ENCODE measurements at regions not wholly inside any gene's neighbourhood (a gene's known extent, or its start where the extent isn't known, plus 50 kb on each side); places are given as distances from the start of the nearest gene placed in this dataset.

- DNase-seq (ENCODE audit: low spot score), result no peak
These were observed 156.0 kb downstream of the KATNAL1 start for GRCh38 chr13:30151388-30151787.

DNA sequence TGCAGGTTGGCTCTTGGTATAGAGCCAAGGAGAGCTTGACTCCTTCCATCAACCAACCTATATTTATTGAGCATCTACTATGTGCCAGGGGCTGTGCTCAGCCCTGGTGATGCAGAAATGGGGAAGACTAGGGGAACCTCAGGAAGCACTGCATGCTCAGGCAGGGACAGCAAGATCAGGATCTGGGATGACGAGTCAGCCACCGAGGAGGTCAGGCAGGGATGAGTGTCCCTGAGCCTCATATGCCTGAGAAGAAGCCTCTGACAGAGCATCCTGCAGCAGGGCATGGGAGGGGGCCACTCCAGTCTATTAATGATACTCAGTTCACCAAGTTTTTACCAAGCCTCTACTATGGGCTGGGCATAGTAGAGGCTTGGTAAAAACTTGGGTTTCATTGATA, 158.1 kb downstream of the KATNAL1 start:
- DNase-seq (ENCODE audit: low spot score), result no peak

GRCh38 chr13:30148786-30149185, 158.6 kb downstream of the KATNAL1 start:
- DNase-seq (ENCODE audit: low spot score), result no peak

DNA sequence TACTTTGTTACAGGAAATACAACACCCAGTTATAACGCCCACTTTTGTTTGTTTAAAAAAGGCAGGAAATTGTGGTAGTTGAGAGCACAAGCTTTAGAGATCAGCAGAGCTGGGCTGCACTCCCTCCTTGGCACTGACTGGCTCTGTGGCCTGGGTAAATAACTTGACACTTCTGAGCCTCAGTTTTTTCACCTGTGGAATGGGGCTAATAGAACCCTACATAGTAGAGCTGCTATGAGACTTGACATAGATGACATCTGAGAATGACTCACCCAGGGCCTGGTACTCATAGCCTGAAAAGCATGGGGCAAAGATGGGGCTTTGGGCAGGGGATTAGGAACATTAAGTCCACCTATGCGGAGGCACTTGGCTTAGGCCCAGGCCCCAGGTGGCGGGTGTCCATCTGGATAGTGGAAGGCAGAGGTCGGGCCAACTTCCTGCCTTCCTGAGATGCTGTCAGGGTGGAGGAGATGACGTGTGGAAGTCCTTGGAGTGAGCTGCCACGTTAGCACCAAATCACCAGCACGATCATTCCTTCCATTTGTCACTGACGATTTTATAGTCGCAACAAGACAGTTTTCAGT, 159.1 kb downstream of the KATNAL1 start:
- DNase-seq (ENCODE audit: low spot score), result no peak

- DNase-seq (ENCODE audit: low spot score), result peak; percentile 60
These were observed 159.9 kb downstream of the KATNAL1 start for GRCh38 chr13:30147421-30147820.

DNA sequence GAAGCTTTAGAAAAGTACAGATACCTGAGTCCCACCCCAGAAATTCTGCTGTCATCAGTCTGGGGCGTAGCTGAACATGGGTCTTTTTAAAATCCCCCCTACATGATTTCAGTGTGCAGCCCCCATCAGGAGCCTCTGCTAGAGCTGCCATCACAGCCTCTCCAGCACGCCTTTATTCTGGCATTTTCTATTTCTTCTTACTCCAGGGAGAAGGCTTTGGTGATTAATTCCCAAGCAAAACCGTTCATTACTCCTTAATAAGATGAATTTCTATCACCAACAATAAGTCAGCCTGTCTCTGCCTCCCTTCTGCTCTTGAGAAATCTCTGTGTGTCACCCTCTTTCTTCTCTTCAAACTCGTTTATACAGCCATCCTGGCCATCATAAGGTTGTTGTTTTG, 160.3 kb downstream of the KATNAL1 start:
- DNase-seq (ENCODE audit: low spot score), result no peak

GRCh38 chr13:30145709-30146367, 161.5 kb downstream of the KATNAL1 start:
- no peak for DNase-seq (ENCODE audit: low spot score)

GRCh38 chr13:30143666-30144400, 163.5 kb downstream of the KATNAL1 start:
- peak; percentile 71 for DNase-seq (ENCODE audit: low spot score)

DNA sequence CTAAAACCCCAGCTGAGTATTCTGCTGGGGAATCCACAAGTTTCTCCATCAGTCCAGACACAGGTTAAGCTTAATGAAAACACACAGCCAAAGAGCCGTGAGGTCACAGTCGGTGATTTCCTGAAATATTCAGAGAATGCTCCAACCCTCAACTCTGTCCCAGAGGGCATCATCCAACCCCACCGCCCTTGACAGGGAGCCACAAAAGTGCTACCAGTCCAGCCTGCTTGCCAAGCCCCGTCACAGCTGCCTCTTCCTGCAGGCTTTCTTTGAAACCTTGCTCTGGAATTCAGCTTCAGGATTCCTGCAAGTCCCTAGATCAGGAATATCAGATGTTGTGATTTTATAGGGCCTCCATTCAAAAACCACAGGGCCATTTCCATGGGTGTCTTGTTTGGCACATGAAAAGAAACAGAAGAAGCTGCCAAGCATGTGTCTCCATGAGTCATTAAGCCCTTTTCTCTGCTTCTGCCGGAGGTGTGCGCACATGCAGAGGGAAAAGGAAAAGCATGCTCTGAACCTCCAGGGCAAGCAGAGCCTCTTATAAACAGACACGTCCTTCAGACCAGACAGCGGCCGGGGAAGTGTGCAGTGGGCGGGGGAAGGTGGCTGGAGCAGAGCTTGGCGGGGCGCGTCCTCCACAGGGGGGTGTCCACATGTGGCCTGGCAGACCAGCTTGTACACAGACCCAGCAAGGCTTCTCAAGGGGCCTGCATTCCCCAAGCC, 164.7 kb downstream of the KATNAL1 start:
- DNase-seq (ENCODE audit: low spot score), result no peak

- no peak for DNase-seq (ENCODE audit: low spot score)
These were observed 165.4 kb downstream of the KATNAL1 start for GRCh38 chr13:30141775-30142485.

- peak; percentile 55 for DNase-seq (ENCODE audit: low spot score)
These were observed 166.4 kb downstream of the KATNAL1 start for GRCh38 chr13:30140973-30141372.

- no peak for DNase-seq (ENCODE audit: low spot score)
These were observed 168.8 kb downstream of the KATNAL1 start for GRCh38 chr13:30138511-30138910.

DNA sequence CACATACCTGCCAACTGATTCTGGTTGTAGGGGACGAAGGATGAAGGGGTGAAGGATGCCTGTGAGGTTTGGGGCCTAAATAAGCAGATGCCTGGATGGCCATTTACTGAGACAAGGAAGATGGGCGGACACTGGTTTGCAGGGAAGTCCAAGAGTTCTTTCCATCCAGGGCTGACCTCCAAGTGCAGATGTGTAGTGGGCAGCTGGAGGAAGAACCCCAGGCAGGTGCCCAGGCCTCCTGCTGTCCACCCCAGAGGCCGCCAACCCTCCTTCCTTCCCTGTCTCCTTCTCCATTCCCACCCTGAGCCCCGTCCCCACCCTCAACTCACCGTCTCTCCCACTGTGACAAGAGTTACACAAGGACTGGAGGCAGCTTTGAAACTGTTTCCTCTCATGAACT, 171.5 kb downstream of the KATNAL1 start:
- DNase-seq (ENCODE audit: low spot score), result no peak

DNA sequence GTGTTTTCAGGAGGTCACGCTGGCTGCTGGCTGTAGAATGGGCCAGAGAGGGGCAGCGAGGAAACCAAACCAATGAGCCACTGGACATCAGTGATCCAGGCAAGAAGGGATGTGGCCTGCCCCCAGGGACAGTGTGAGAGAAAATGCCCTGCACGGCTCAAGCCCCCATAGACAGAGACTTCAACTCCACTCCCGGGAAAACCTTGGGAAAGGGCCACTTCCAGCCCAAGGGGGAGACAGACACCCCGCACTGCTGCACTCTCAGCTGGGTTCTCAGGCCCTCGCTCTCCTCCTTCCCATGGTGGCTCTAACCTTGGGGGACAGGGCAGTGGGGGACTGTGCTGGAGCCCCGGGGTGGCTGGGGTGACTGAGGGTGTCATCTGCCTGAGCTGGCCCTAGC, 172.0 kb downstream of the KATNAL1 start:
- no peak for DNase-seq (ENCODE audit: low spot score)

DNA sequence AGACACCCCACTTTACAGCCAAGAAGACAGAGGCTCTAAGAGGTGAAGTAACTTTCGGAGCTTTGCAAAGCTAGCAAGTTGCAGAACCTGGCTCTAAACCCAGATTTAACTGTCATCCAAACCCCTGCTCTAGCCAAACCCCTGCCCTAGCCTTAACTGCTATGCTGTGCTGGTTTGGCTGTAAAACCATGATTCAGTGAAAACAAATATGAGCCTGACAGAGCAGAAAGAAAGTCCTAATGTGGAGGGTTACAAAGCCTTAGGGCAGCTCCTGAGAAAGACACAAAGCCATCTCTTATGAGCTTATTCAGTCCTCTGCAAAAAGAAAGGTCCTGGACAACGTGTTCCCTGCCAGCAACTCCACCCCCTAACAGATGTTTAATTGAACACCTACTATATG, 172.8 kb downstream of the KATNAL1 start:
- no peak for DNase-seq (ENCODE audit: low spot score)

GRCh38 chr13:30133996-30134395, 173.4 kb downstream of the KATNAL1 start:
- no peak for DNase-seq (ENCODE audit: low spot score)

- no peak for DNase-seq (ENCODE audit: low spot score)
These were observed 173.8 kb downstream of the KATNAL1 start for GRCh38 chr13:30133554-30133912.

- DNase-seq (ENCODE audit: low spot score), result peak; percentile 91
These were observed 174.5 kb downstream of the KATNAL1 start for GRCh38 chr13:30132623-30133553.

- DNase-seq (ENCODE audit: low spot score), result no peak
These were observed 177.9 kb downstream of the KATNAL1 start for GRCh38 chr13:30129411-30129810.

GRCh38 chr13:30128591-30128990, 178.8 kb downstream of the KATNAL1 start:
- no peak for DNase-seq (ENCODE audit: low spot score)

GRCh38 chr13:30128095-30128494, 179.3 kb downstream of the KATNAL1 start:
- no peak for DNase-seq (ENCODE audit: low spot score)

All from germinal center (tissue), 1 donor.